Stimulated activated naive CD8-positive, alpha-beta T cell treated with anti-CD3 and anti-CD28 coated beads, Interleukin-15, Interleukin-2, amounts not matched to agents 100 ng/mL and 50 ng/mL, for 24 hours (primary cell): ENCODE measurements at regions not wholly inside any gene's neighbourhood (a gene's known extent, or its start where the extent isn't known, plus 50 kb on each side); places are given as distances from the start of the nearest gene placed in this dataset.
"Not testable (repeated sequence)": the region's sequence is repeated elsewhere in the genome, so short reads cannot be mapped to it uniquely, and the experiment has no call there.

Experiments used
- H3K27ac Mint-ChIP-seq: one replicate; pipeline ENCODE4 v1.8.0; 2021; ENCODE audit warnings: mild to moderate bottlenecking, mixed read lengths
- H3K27me3 Mint-ChIP-seq: one replicate; pipeline ENCODE4 v1.8.0; 2021; ENCODE audit warnings: mixed read lengths
- H3K36me3 Mint-ChIP-seq: one replicate; pipeline ENCODE4 v1.8.0; 2021; ENCODE audit warnings: low read depth, mixed read lengths
- H3K4me1 Mint-ChIP-seq: one replicate; pipeline ENCODE4 v1.8.0; 2021; ENCODE audit warnings: low read depth, mixed read lengths
- H3K4me3 Mint-ChIP-seq: one replicate; pipeline ENCODE4 v1.8.0; 2021; ENCODE audit warnings: mild to moderate bottlenecking, mixed read lengths
- H3K9me3 Mint-ChIP-seq: one replicate; pipeline ENCODE4 v1.8.0; 2021; ENCODE audit warnings: mixed read lengths

DNA sequence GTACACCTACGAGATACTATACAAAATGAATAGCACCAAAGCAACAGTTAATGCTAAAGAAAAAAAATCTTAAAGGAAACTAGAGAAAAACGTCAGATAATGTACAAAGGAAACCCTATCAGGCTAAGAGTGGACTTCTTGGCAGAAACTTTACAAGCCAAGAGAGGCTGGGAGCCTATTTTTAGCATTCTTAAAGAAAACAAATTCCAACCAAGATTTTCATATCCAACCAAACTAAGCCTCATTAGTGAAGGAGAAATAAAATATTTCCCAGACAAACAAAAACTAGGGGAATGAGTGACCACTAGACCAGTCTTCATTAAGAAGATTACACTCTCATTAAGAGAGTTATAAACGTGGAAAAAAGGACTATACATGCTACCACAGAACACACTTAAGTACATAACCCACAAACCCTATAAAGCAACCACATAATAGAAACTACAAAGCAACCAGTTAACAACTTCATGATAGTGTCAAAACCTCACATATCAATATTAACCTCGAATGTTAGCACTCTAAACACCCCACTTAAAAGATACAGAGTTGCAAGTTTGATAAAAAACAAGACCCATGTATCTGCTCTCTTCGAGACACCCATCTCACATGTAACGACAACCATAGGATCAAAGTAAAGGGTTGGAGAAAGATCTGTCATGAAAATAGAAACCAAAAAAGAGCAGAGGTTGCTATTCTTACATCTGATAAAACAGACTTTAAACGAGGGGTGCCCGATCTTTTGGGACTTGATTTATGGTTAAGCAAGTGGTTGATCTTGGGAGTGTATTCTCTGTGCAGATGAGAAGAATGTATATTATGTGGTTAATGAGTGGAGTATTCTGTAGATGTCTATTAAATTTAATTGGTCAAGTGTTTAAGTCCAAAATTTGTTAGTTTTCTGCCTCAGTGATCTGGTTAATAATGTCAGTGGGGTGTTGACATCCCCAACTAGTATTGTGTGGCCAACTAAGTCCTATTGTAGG, 1301.4 kb downstream of the PLA2G4A start:
- H3K27me3 Mint-ChIP-seq, result no peaks in the 10 kb centered on the region
- H3K36me3 Mint-ChIP-seq, result no peaks in the 10 kb centered on the region
- no peaks in the 10 kb centered on the region for H3K4me1 Mint-ChIP-seq
- no peak overlapping the region for H3K27ac Mint-ChIP-seq
- no peak overlapping the region for H3K4me3 Mint-ChIP-seq
- H3K9me3 Mint-ChIP-seq, result no peaks in the 10 kb centered on the region

DNA sequence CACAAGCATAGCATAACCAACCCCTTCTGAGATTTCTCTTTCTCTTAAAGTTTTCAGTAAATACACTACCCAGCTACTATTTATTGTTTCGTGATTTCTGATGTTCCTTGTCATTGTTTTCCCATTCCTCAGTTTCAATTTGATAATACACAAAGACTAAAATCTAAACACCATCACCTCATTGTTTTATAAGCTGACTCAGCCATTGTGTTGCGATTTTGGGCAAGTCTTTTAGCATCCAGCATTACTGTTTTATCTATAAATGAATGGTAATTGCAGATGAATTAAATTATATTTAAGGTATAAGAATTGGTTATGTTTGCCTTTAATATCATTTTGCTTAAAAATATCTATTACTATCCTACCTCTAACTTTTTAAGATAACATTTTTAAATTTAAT, 1308.5 kb downstream of the PLA2G4A start:
- Mint-ChIP-seq H3K27ac (no peak overlapping the region), H3K4me1 (no peaks in the 10 kb centered on the region), H3K36me3 (no peaks in the 10 kb centered on the region), H3K27me3 (no peaks in the 10 kb centered on the region), H3K9me3 (no peaks in the 10 kb centered on the region), H3K4me3 (no peak overlapping the region)

DNA sequence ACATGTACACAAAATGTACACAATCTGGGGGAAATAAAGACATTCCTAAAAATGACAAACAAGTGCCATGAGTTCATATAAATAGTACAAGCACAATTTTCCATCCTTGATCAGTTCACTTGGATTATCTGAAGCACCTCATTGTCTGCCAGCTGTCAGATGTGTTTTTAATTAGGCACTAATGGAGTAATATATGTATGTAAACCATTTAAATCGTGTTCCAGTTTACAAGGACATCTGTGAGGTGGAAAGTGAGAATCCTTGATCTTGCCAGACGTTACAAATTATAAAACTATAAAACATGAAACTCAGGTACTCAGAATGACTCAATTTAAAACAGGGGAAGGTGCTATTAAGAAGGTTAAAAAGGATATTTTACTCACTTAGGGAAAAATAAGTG, 1312.2 kb downstream of the PLA2G4A start:
- H3K9me3 Mint-ChIP-seq, result peaks cover 11% of the 10 kb centered on the region
- H3K36me3 Mint-ChIP-seq, result no peaks in the 10 kb centered on the region
- no peak overlapping the region for H3K4me3 Mint-ChIP-seq
- H3K27ac Mint-ChIP-seq, result no peak overlapping the region
- no peaks in the 10 kb centered on the region for H3K27me3 Mint-ChIP-seq
- H3K4me1 Mint-ChIP-seq, result no peaks in the 10 kb centered on the region

DNA sequence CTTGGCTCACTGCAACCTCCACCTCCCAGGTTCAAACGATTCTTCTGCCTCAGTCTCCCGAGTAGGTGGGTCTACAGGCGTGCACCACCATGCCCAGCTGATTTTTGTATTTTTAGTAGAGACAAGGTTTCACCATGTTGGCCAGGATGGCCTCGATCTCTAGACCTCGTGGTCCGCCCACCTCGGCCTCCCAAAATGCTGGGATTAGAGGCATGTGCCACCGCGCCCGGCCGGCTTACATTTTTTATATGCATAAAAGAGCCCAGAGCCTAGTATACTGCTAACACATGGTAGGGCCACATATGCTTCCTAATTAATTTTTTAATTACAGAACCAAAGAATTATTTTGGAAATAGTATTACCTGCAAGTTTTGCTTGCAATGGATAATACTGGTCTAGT, 1325.4 kb downstream of the PLA2G4A start:
- Mint-ChIP-seq H3K27ac (no peak overlapping the region), H3K9me3 (no peaks in the 10 kb centered on the region), H3K27me3 (no peaks in the 10 kb centered on the region), H3K4me3 (no peak overlapping the region), H3K36me3 (no peaks in the 10 kb centered on the region), H3K4me1 (no peaks in the 10 kb centered on the region)

DNA sequence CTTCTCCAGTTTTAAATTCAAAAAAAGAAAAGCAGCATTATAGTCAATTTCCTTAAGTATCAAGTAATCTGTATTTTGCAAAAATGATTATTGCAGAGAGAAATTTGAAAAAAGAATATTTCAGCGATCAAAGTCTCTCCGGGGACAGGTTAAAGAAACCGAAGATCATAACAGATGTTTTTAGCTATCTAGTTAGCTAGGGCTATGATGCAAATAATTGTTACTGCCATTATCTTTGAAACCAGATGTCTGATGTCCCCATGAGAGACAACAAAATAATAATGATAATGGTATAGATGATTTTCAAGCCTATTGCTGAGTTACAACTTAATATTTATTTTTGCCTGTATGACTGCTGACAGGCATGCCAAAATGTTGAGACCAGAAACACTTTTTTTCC, 1326.0 kb downstream of the PLA2G4A start:
- no peaks in the 10 kb centered on the region for H3K27me3 Mint-ChIP-seq
- H3K9me3 Mint-ChIP-seq, result no peaks in the 10 kb centered on the region
- no peaks in the 10 kb centered on the region for H3K4me1 Mint-ChIP-seq
- H3K36me3 Mint-ChIP-seq, result no peaks in the 10 kb centered on the region
- H3K27ac Mint-ChIP-seq, result no peak overlapping the region
- H3K4me3 Mint-ChIP-seq, result no peak overlapping the region

DNA sequence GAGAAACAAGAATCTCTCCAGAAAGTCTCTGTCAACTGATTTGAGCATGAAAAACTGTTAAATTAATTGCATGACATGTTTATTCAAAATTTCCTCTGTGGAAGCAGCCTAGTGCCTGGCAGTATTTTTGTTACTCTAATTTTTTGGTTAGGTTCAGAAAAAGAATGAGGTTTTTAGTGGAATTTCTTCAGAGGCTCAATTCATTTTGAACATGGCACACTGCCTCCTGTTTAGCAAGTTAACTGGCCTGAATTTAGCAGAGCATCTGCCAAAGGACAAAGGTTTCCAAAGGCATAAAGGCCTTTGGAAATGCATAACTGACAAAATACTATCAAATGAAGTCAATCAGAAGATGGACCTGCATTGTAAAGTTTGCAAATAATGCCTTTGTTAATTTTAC, 1326.5 kb downstream of the PLA2G4A start:
- Mint-ChIP-seq H3K4me3 (no peak overlapping the region), H3K27ac (no peak overlapping the region), H3K36me3 (no peaks in the 10 kb centered on the region), H3K9me3 (peaks cover 2% of the 10 kb centered on the region), H3K4me1 (no peaks in the 10 kb centered on the region), H3K27me3 (no peaks in the 10 kb centered on the region)

DNA sequence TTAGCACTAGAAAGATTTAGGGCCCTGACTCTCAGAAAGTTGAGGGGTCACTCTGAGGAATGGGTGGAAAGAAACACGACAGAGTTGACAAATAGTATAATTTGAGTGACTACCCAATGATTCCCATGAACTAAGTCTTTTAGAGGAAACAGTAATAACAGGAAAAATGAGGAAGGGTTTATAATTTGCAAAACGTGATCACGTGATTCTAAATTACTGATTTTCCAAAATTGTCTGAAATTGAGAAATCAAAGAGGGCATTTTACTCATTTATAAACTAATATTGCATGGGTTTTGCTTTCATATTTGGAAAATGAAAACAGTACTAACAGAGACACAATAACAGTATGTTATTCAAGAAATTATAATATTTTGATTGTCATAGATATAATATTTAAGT, 1335.7 kb downstream of the PLA2G4A start:
- Mint-ChIP-seq H3K36me3 (no peaks in the 10 kb centered on the region), H3K4me3 (no peak overlapping the region), H3K27ac (no peak overlapping the region), H3K9me3 (peaks cover 6% of the 10 kb centered on the region), H3K4me1 (no peaks in the 10 kb centered on the region), H3K27me3 (no peaks in the 10 kb centered on the region)

DNA sequence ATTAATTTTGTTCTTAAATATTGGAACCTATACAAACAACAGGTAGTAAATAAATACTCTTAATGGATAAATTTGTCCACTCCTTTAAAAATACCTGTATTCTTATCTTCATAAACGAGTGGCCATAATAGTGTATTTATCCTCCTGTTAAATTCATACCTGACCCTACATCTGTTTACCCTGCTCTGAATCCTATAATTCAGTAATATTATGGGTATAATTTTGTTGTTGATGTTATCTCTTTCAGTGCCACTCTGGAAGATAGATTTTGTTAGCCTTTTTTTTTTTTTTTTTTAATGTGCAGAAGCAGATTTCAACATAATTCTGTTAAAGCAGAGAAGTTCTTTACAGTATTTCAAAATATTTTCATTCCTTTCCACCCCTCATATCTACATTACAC, 1337.9 kb downstream of the PLA2G4A start:
- Mint-ChIP-seq H3K27ac (no peak overlapping the region), H3K4me3 (no peak overlapping the region), H3K27me3 (no peaks in the 10 kb centered on the region), H3K36me3 (no peaks in the 10 kb centered on the region), H3K4me1 (no peaks in the 10 kb centered on the region), H3K9me3 (peaks cover 2% of the 10 kb centered on the region)

DNA sequence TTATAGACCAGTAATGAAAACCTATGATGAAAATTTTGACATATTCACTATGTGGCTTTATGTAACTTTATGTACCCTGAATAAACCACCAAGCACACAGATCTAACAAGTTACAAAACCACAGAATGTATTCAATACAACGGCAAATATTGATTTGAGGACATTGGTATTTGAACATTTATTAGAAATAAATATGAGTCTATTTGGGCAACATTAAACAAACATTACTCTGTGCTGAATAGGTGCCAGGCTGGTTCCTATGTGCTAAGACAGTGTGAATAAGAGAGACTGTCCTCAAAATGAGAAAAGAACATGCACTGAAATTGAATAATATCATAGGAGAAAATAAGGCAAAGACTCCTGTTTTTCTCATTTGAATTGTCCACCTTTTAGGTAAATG, 1341.2 kb downstream of the PLA2G4A start:
- no peaks in the 10 kb centered on the region for H3K36me3 Mint-ChIP-seq
- no peak overlapping the region for H3K27ac Mint-ChIP-seq
- no peaks in the 10 kb centered on the region for H3K4me1 Mint-ChIP-seq
- no peaks in the 10 kb centered on the region for H3K27me3 Mint-ChIP-seq
- H3K9me3 Mint-ChIP-seq, result peaks cover 7% of the 10 kb centered on the region
- H3K4me3 Mint-ChIP-seq, result no peak overlapping the region

DNA sequence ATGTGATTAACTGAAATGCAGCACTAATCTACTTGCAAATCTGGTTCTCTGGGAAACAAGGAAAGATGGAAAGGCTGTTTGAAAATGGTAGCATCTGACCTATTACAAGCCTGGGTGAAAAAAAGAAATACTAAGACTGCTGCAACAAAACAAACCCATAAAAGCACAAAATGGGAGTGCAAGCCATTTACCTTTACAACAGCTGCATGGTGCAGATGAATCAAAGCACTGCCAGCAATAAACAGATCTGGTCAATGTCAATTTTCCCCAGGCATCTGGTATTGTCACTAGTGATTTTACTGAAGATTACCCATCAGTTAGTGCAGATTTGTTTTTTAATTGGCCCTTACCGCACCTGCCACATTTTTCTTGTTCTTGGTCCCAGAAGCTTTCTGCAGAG, 1341.7 kb downstream of the PLA2G4A start:
- Mint-ChIP-seq H3K4me1 (no peaks in the 10 kb centered on the region), H3K4me3 (no peak overlapping the region), H3K9me3 (peaks cover 7% of the 10 kb centered on the region), H3K27ac (no peak overlapping the region), H3K36me3 (no peaks in the 10 kb centered on the region), H3K27me3 (no peaks in the 10 kb centered on the region)

DNA sequence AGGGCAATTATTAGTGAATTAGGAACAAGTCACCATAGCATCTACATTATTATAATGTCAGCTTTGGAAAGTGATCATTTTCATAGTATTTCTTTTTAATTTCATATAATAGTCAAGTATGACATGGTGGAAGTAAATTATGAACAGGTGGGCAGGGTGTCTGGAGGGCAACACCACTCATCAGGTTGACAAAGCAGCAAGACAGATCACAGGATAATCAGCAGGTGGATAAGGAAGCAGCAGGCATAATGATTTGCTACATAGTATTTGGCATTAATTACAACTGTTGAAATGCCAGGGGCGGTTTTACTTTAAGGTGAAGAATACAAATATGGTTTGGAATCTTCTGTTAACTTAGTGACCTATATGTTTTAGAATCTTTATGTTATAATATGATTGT, 1342.2 kb downstream of the PLA2G4A start:
- no peaks in the 10 kb centered on the region for H3K36me3 Mint-ChIP-seq
- peaks cover 7% of the 10 kb centered on the region for H3K9me3 Mint-ChIP-seq
- no peaks in the 10 kb centered on the region for H3K27me3 Mint-ChIP-seq
- H3K27ac Mint-ChIP-seq, result no peak overlapping the region
- H3K4me3 Mint-ChIP-seq, result no peak overlapping the region
- H3K4me1 Mint-ChIP-seq, result no peaks in the 10 kb centered on the region

DNA sequence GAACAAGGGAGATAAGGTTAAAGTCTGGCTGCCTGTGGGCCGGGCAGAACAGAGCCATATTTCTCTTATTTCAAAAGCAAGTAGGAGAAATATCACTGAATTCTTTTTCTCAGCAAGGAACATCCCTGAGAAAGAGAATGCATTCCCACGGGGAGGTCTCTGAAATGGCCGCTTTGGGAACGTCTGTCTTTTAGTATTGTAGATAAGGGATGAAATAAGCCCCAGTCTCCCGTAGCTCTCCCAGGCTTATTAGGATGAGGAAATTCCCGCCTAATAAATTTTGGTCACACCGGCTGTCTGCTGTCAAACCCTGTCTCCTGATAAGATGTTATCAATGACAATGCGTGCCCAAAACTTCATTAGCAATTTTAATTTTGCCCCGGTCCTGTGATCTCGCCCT, 1353.3 kb downstream of the PLA2G4A start:
- H3K4me1 Mint-ChIP-seq, H3K27me3 Mint-ChIP-seq, H3K4me3 Mint-ChIP-seq: not testable (repeated sequence)

DNA sequence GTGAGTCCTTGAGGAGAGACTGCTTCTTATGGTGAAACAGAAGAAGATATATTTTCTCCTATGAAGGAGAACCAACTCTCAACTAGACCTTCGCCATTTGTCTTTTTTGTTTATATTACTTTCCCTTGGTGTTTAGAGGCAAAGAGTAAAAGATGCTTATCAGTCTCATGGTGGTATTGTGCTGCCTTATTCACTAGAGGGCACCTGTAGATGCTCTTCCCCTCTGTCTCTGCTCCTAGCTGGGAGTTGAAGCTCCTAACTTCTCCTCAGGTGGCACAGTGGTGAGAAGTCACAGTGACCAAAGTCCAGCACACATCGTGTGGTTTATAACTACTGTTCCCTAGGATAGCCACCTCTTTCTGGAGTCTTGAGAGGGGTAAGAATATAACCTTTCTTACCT, 1359.6 kb downstream of the PLA2G4A start:
- Mint-ChIP-seq H3K4me3 (no peak overlapping the region), H3K36me3 (no peaks in the 10 kb centered on the region), H3K4me1 (no peaks in the 10 kb centered on the region), H3K9me3 (peaks cover 7% of the 10 kb centered on the region), H3K27me3 (no peaks in the 10 kb centered on the region), H3K27ac (no peak overlapping the region)

More for the DNA sequence above, 1353.3 kb downstream of the PLA2G4A start:
- H3K9me3 Mint-ChIP-seq, H3K36me3 Mint-ChIP-seq, H3K27ac Mint-ChIP-seq: not testable (repeated sequence)

DNA sequence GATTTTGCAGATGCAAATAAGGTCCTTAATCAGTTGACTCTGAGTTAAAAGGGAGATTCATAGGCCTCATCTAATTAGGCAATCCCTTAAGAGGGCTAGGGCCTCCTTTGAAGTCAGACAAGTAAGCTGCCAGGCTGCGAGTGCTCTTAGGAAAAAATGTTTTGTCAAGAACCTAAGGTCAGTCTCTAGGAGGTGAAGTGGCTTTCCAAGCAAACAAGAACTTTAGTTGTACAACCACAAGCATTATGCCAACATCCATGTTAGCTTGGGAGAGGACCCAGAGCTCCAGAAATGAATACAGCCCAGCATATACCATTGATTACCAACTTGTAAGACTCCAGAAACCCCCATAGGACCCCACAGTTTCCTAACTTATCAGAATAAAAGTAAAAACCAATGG, 1366.2 kb downstream of the PLA2G4A start:
- H3K4me1 Mint-ChIP-seq, result no peaks in the 10 kb centered on the region
- H3K9me3 Mint-ChIP-seq, result peaks cover 5% of the 10 kb centered on the region
- H3K4me3 Mint-ChIP-seq, result no peak overlapping the region
- no peaks in the 10 kb centered on the region for H3K36me3 Mint-ChIP-seq
- H3K27me3 Mint-ChIP-seq, result no peaks in the 10 kb centered on the region
- no peak overlapping the region for H3K27ac Mint-ChIP-seq

DNA sequence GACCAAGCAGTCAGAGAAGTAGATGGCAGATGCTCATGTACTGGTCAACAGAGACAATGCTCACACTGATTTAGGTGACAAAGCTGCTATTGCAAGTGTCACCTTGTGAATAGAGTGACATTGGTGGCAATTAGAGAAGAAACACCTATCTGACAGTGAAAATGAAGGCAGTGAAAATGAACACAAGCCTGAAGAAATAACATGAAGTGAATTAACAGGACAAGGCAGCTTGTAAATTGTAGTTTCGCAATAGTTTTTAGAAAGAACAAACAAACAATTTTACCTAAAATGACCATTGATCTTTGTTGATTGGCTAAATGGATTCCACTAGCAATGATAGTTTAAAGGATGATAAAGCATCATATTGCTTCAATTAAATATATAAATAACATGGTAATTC, 1389.5 kb downstream of the PLA2G4A start:
- H3K36me3 Mint-ChIP-seq, result no peaks in the 10 kb centered on the region

DNA sequence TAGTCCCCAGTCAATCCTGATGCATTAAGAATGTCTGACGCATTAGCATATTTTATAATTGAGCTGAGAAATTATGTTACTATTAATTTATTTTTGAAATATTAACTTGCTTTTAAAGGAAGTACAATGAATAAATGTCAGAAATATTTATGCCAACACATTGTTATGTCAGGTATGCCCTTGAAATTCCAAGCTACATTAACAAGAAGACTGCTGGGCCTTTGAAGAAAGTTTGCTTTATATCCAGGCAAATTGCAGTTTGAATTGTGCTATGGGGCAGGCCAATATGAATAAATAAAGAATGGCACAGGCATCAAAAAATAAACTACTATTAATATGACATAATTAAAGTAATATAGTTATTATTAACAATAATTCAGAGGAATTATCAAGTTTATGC, 1391.3 kb downstream of the PLA2G4A start:
- Mint-ChIP-seq H3K27me3 (no peaks in the 10 kb centered on the region), H3K4me3 (no peak overlapping the region), H3K36me3 (no peaks in the 10 kb centered on the region), H3K9me3 (peaks cover 3% of the 10 kb centered on the region), H3K4me1 (no peaks in the 10 kb centered on the region), H3K27ac (no peak overlapping the region)

More for the DNA sequence above, 1389.5 kb downstream of the PLA2G4A start:
- no peaks in the 10 kb centered on the region for H3K27me3 Mint-ChIP-seq
- H3K4me1 Mint-ChIP-seq, result no peaks in the 10 kb centered on the region
- peaks cover under 1% of the 10 kb centered on the region for H3K9me3 Mint-ChIP-seq
- no peak overlapping the region for H3K27ac Mint-ChIP-seq
- no peak overlapping the region for H3K4me3 Mint-ChIP-seq
